ENCODE measurements at regions not wholly inside any gene's neighbourhood (a gene's known extent, or its start where the extent isn't known, plus 50 kb on each side); places are given as distances from the start of the nearest gene placed in this dataset.
"Not testable (repeated sequence)": the region's sequence is repeated elsewhere in the genome, so short reads cannot be mapped to it uniquely, and the experiment has no call there.

- Histone ChIP-seq H3K4me3 (ENCODE audit: low read depth, low read length) (no peak overlapping the region), H3K36me3 (ENCODE audit: control insufficient read depth, insufficient read depth, low read length) (no peaks in the 10 kb centered on the region), H3K4me1 (ENCODE audit: control insufficient read depth, insufficient read depth, low read length) (no peaks in the 10 kb centered on the region), H3K27me3 (ENCODE audit: control insufficient read depth, insufficient read depth, low read length) (no peaks in the 10 kb centered on the region), H3K27ac (ENCODE audit: low read depth, low read length) (no peak overlapping the region), H3K9me3 (ENCODE audit: control insufficient read depth, insufficient read depth, low read length) (no peaks in the 10 kb centered on the region)
- no peak for DNase-seq (ENCODE audit: low read depth in 4 of 6, low spot score in 6 of 6)
These were observed 91.5 kb upstream of the PHF24 start for GRCh38 chr9:34866614-34867013.

GRCh38 chr9:34863426-34863825, 94.7 kb upstream of the PHF24 start:
- Histone ChIP-seq H3K36me3 (ENCODE audit: control insufficient read depth, insufficient read depth, low read length) (no peaks in the 10 kb centered on the region), H3K27ac (ENCODE audit: low read depth, low read length) (no peak overlapping the region), H3K4me3 (ENCODE audit: low read depth, low read length) (no peak overlapping the region), H3K9me3 (ENCODE audit: control insufficient read depth, insufficient read depth, low read length) (no peaks in the 10 kb centered on the region), H3K4me1 (ENCODE audit: control insufficient read depth, insufficient read depth, low read length) (no peaks in the 10 kb centered on the region), H3K27me3 (ENCODE audit: control insufficient read depth, insufficient read depth, low read length) (no peaks in the 10 kb centered on the region)
- WGBS (ENCODE audit: insufficient coverage) = 14% methylated on average over 1 of the region's 1 CpG
- no peak for DNase-seq (ENCODE audit: low read depth in 4 of 6, low spot score in 6 of 6)

GRCh38 chr9:34862836-34863235, 95.2 kb upstream of the PHF24 start:
- H3K36me3 ChIP-seq (ENCODE audit: control insufficient read depth, insufficient read depth, low read length) = no peaks in the 10 kb centered on the region
- H3K4me1 ChIP-seq (ENCODE audit: control insufficient read depth, insufficient read depth, low read length) = no peaks in the 10 kb centered on the region
- no peaks in the 10 kb centered on the region for H3K9me3 ChIP-seq (ENCODE audit: control insufficient read depth, insufficient read depth, low read length)
- no peaks in the 10 kb centered on the region for H3K27me3 ChIP-seq (ENCODE audit: control insufficient read depth, insufficient read depth, low read length)
- no peak overlapping the region for H3K4me3 ChIP-seq (ENCODE audit: low read depth, low read length)
- no peak for DNase-seq (ENCODE audit: low read depth in 4 of 6, low spot score in 6 of 6)
- H3K27ac ChIP-seq (ENCODE audit: low read depth, low read length) = no peak overlapping the region

- Histone ChIP-seq H3K9me3 (ENCODE audit: control insufficient read depth, insufficient read depth, low read length) (peaks cover 1% of the 10 kb centered on the region), H3K4me3 (ENCODE audit: low read depth, low read length) (no peak overlapping the region), H3K4me1 (ENCODE audit: control insufficient read depth, insufficient read depth, low read length) (no peaks in the 10 kb centered on the region), H3K27me3 (ENCODE audit: control insufficient read depth, insufficient read depth, low read length) (no peaks in the 10 kb centered on the region), H3K27ac (ENCODE audit: low read depth, low read length) (no peak overlapping the region), H3K36me3 (ENCODE audit: control insufficient read depth, insufficient read depth, low read length) (no peaks in the 10 kb centered on the region)
- WGBS (ENCODE audit: insufficient coverage) = 8% methylated on average over 3 of the region's 4 CpGs
- DNase-seq (ENCODE audit: low read depth in 4 of 6, low spot score in 6 of 6) = no peak
These were observed 96.0 kb upstream of the PHF24 start for GRCh38 chr9:34862043-34862442.

- not testable (repeated sequence) for H3K27me3 ChIP-seq (ENCODE audit: control insufficient read depth, insufficient read depth, low read length); H3K27ac ChIP-seq (ENCODE audit: low read depth, low read length); H3K36me3 ChIP-seq (ENCODE audit: control insufficient read depth, insufficient read depth, low read length); H3K4me3 ChIP-seq (ENCODE audit: low read depth, low read length); DNase-seq (ENCODE audit: low read depth in 4 of 6, low spot score in 6 of 6); H3K4me1 ChIP-seq (ENCODE audit: control insufficient read depth, insufficient read depth, low read length); H3K9me3 ChIP-seq (ENCODE audit: control insufficient read depth, insufficient read depth, low read length)
These were observed 103.1 kb upstream of the PHF24 start for GRCh38 chr9:34855016-34855415.

GRCh38 chr9:34830068-34830467, 120.1 kb upstream of the CCL21 start:
- DNase-seq (ENCODE audit: low read depth in 4 of 6, low spot score in 6 of 6) = no peak
- no peak overlapping the region for H3K4me3 ChIP-seq (ENCODE audit: low read depth, low read length)
- no peak overlapping the region for H3K27ac ChIP-seq (ENCODE audit: low read depth, low read length)
- H3K4me1 ChIP-seq (ENCODE audit: control insufficient read depth, insufficient read depth, low read length) = no peaks in the 10 kb centered on the region
- H3K36me3 ChIP-seq (ENCODE audit: control insufficient read depth, insufficient read depth, low read length) = no peaks in the 10 kb centered on the region
- no peaks in the 10 kb centered on the region for H3K27me3 ChIP-seq (ENCODE audit: control insufficient read depth, insufficient read depth, low read length)
- no peaks in the 10 kb centered on the region for H3K9me3 ChIP-seq (ENCODE audit: control insufficient read depth, insufficient read depth, low read length)
- WGBS (ENCODE audit: insufficient coverage) = 100% methylated on average over 1 of the region's 1 CpG

GRCh38 chr9:34826999-34827538, 117.1 kb upstream of the CCL21 start:
- Histone ChIP-seq H3K4me1 (ENCODE audit: control insufficient read depth, insufficient read depth, low read length) (no peaks in the 10 kb centered on the region), H3K4me3 (ENCODE audit: low read depth, low read length) (no peak overlapping the region), H3K27ac (ENCODE audit: low read depth, low read length) (no peak overlapping the region), H3K36me3 (ENCODE audit: control insufficient read depth, insufficient read depth, low read length) (no peaks in the 10 kb centered on the region), H3K9me3 (ENCODE audit: control insufficient read depth, insufficient read depth, low read length) (no peaks in the 10 kb centered on the region), H3K27me3 (ENCODE audit: control insufficient read depth, insufficient read depth, low read length) (no peaks in the 10 kb centered on the region)
- DNase-seq (ENCODE audit: low read depth in 4 of 6, low spot score in 6 of 6) = no peak

- no peaks in the 10 kb centered on the region for H3K9me3 ChIP-seq (ENCODE audit: control insufficient read depth, insufficient read depth, low read length)
- WGBS (ENCODE audit: insufficient coverage) = 33% methylated on average over 1 of the region's 4 CpGs
- H3K4me1 ChIP-seq (ENCODE audit: control insufficient read depth, insufficient read depth, low read length) = no peaks in the 10 kb centered on the region
- no peaks in the 10 kb centered on the region for H3K27me3 ChIP-seq (ENCODE audit: control insufficient read depth, insufficient read depth, low read length)
- no peaks in the 10 kb centered on the region for H3K36me3 ChIP-seq (ENCODE audit: control insufficient read depth, insufficient read depth, low read length)
- no peak overlapping the region for H3K4me3 ChIP-seq (ENCODE audit: low read depth, low read length)
- DNase-seq (ENCODE audit: low read depth in 4 of 6, low spot score in 6 of 6) = no peak
- no peak overlapping the region for H3K27ac ChIP-seq (ENCODE audit: low read depth, low read length)
These were observed 115.8 kb upstream of the CCL21 start for GRCh38 chr9:34825775-34826174.

GRCh38 chr9:34823778-34824177, 113.8 kb upstream of the CCL21 start:
- Histone ChIP-seq H3K27ac (ENCODE audit: low read depth, low read length) (no peak overlapping the region), H3K36me3 (ENCODE audit: control insufficient read depth, insufficient read depth, low read length) (no peaks in the 10 kb centered on the region), H3K27me3 (ENCODE audit: control insufficient read depth, insufficient read depth, low read length) (no peaks in the 10 kb centered on the region), H3K4me1 (ENCODE audit: control insufficient read depth, insufficient read depth, low read length) (no peaks in the 10 kb centered on the region), H3K4me3 (ENCODE audit: low read depth, low read length) (no peak overlapping the region), H3K9me3 (ENCODE audit: control insufficient read depth, insufficient read depth, low read length) (peaks cover 3% of the 10 kb centered on the region)
- 78% methylated on average over 3 of the region's 4 CpGs for WGBS (ENCODE audit: insufficient coverage)
- no peak for DNase-seq (ENCODE audit: low read depth in 4 of 6, low spot score in 6 of 6)

GRCh38 chr9:34810187-34810524, 100.2 kb upstream of the CCL21 start:
- H3K4me3 ChIP-seq (ENCODE audit: low read depth, low read length) = no peak overlapping the region
- DNase-seq (ENCODE audit: low read depth in 4 of 6, low spot score in 6 of 6) = no peak

More at GRCh38 chr9:34810187-34810524, 100.2 kb upstream of the CCL21 start:
- 66% methylated on average over 14 of the region's 14 CpGs for WGBS (ENCODE audit: insufficient coverage)
- no peak overlapping the region for H3K27ac ChIP-seq (ENCODE audit: low read depth, low read length)
- no peaks in the 10 kb centered on the region for H3K36me3 ChIP-seq (ENCODE audit: control insufficient read depth, insufficient read depth, low read length)
- H3K27me3 ChIP-seq (ENCODE audit: control insufficient read depth, insufficient read depth, low read length) = peaks cover 11% of the 10 kb centered on the region
- no peaks in the 10 kb centered on the region for H3K9me3 ChIP-seq (ENCODE audit: control insufficient read depth, insufficient read depth, low read length)
- peaks cover 6% of the 10 kb centered on the region for H3K4me1 ChIP-seq (ENCODE audit: control insufficient read depth, insufficient read depth, low read length)

Measured in spinal cord (tissue), 9 donors.